Neutrophil (primary cell): ENCODE measurements at regions not wholly inside any gene's neighbourhood (a gene's known extent, or its start where the extent isn't known, plus 50 kb on each side); places are given as distances from the start of the nearest gene placed in this dataset.

Experiments used
- H3K27ac ChIP-seq: fragments of 200-600 bp; sonication (generic); 2 replicates; pipeline ENCODE4 v1.5.1; 2016; ENCODE audit warnings: mild to moderate bottlenecking, moderate library complexity
- H3K27me3 ChIP-seq: fragments of 200-600 bp; sonication (generic); 2 replicates; pipeline ENCODE4 v1.6.0; 2016; ENCODE audit warnings: mild to moderate bottlenecking
- H3K36me3 ChIP-seq: fragments of 200-600 bp; sonication (generic); 2 replicates; pipeline ENCODE4 v1.5.1; 2017
- H3K4me1 ChIP-seq, 2 experiments: fragments of 200-600 bp in 1 of 2; sonication (generic) in 1 of 2; 1 replicate in 1 of 2; 2 replicates in 1 of 2; pipeline versions ENCODE4 v1.5.1 to v1.6.1; 2013 to 2016; ENCODE audit warnings: low read depth in 1 of 2, low read length in 1 of 2, mild to moderate bottlenecking in 1 of 2, moderate library complexity in 1 of 2; ENCODE audit not compliant: control insufficient read depth in 1 of 2, insufficient read depth in 1 of 2
- H3K4me3 ChIP-seq, 2 experiments: fragments of 200-600 bp in 1 of 2; sonication (generic) in 1 of 2; 1 replicate in 1 of 2; 2 replicates in 1 of 2; pipeline ENCODE4 v1.5.1; 2013 to 2016; ENCODE audit warnings: low read depth in 1 of 2, low read length in 1 of 2, mild to moderate bottlenecking in 1 of 2, moderate library complexity in 1 of 2
- H3K9me3 ChIP-seq: fragments of 200-600 bp; sonication (generic); 2 replicates; pipeline ENCODE4 v1.5.1; 2016
- CTCF ChIP-seq: fragments of 200-600 bp; sonication (generic); IDR thresholded peaks from 2 replicates; pipeline ENCODE4 v1.5.1; 2016; ENCODE audit warnings: antibody characterized with exemption

- Histone ChIP-seq H3K4me1 (peaks cover 36 to 60% of the 10 kb centered on the region in 2 experiments), H3K27ac (no peak overlapping the region), H3K4me3 (no peak overlapping the region)
Observed at GRCh38 chr6:144345451-144345850, 60.3 kb downstream of the UTRN start.

DNA sequence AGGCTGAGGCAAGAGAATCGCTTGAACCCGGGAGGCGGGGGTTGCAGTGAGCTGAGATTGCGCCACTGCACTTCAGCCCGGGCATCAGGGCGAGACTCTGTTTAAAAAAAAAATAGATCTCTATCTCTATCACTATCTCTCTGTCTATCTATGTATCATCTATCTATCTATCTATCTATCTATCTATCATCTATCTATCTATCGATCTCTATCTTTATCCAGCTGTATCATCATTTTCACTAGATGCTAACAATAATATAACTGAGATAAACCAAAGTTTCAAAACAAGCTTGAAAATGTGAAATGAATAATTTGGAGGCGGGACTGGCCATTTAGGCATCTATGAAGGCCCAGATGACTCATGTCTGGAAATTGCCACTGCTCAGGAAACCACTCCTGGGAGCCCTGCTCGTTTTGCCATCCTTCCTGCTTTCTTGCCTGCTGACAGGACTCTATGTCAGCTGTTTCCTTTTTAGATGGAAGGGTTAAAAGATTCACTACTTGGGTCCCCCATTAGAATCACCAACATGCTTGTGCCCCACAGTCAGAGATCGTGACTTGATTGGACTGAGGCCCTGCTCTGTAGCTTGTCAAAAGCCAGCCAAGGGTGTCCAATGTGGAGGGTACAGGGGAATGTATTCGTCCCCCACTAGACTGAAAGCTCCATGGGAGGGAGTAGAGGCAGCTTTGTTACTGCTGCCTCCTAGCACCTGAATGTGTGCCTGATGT lies 61.7 kb downstream of the UTRN start:
- no peak overlapping the region for H3K27ac ChIP-seq
- no peaks in the 10 kb centered on the region for H3K9me3 ChIP-seq
- no peaks in the 10 kb centered on the region for H3K27me3 ChIP-seq
- no peaks in the 10 kb centered on the region for H3K36me3 ChIP-seq
- peaks cover 38 to 64% of the 10 kb centered on the region in 2 experiments for H3K4me1 ChIP-seq
- H3K4me3 ChIP-seq: no peak overlapping the region
- TF ChIP-seq CTCF: no peak

More at GRCh38 chr6:144345451-144345850, 60.3 kb downstream of the UTRN start:
- H3K27me3 ChIP-seq: no peaks in the 10 kb centered on the region
- H3K9me3 ChIP-seq: no peaks in the 10 kb centered on the region
- TF ChIP-seq CTCF: no peak
- no peaks in the 10 kb centered on the region for H3K36me3 ChIP-seq

DNA sequence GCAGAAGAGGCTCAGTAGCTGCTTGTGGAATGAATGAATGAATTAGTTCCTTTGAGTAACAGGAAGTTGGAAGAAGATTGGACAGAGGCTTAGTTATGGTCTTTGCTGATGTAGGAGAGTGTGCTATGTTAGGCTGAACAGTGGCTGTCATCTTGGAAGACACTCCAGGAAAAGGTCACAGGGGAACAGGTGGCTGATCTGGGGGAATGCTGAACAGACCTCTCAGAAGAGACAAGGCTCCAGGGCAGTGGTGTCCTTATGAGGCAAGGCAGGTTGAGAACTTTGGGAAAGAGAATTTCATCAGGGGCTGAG lies 62.3 kb downstream of the UTRN start:
- no peak overlapping the region for H3K4me3 ChIP-seq
- H3K27ac ChIP-seq: no peak overlapping the region
- no peaks in the 10 kb centered on the region for H3K9me3 ChIP-seq
- no peaks in the 10 kb centered on the region for H3K36me3 ChIP-seq
- peaks cover 43 to 64% of the 10 kb centered on the region in 2 experiments for H3K4me1 ChIP-seq
- H3K27me3 ChIP-seq: no peaks in the 10 kb centered on the region
- TF ChIP-seq CTCF: no peak

- H3K36me3 ChIP-seq: no peaks in the 10 kb centered on the region
- H3K9me3 ChIP-seq: no peaks in the 10 kb centered on the region
- H3K4me1 ChIP-seq: peaks cover 46 to 65% of the 10 kb centered on the region in 2 experiments
- no peak overlapping the region for H3K27ac ChIP-seq
- H3K4me3 ChIP-seq: no peak overlapping the region
- H3K27me3 ChIP-seq: no peaks in the 10 kb centered on the region
- TF ChIP-seq CTCF: no peak
Observed at GRCh38 chr6:144347933-144348332, 62.8 kb downstream of the UTRN start.

DNA sequence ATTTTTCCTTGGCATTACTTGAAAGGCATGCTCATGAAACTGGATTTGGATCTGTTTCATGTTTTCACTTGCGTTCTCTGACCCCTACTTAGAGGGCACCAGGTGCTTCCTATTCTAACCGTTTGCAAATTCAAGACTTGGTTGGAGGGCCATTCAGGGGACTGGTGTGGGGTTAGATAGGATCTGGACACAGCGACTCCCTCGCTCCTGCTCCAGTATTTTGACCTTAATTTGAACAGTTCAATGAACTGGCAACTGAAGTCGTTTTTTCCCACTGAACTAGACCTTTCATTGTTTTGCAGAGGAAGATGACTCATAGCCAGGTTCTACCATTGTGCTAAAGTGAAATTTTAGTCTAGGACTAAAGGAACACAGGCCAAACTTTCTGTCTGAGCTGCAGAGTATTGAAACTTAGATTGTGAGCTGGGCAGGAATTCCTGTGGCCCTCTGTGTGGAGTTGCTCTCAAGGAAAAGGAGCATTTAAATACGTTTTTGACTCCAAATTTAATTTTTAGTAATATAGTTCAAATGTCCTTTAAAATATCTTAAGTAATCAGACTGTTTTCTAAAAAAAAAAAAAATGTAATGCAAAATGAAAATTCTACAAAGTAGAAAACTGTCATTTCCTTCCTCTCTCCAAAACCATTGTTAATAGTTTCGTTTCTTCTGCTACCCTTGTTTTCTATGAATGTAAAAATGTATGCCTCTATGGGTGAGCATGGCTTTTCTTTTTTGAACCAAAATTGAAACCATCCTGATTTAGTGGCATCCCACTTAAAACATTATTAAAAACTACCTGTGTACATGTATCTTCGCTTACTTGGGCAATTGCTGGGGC lies 64.8 kb downstream of the UTRN start:
- TF ChIP-seq CTCF: no peak
- Histone ChIP-seq H3K4me3 (peak overlapping the region in 1 of 2 experiments; percentile 0), H3K27ac (peak overlapping the region; percentile 71), H3K36me3 (no peaks in the 10 kb centered on the region), H3K4me1 (peaks cover 37 to 57% of the 10 kb centered on the region in 2 experiments), H3K27me3 (no peaks in the 10 kb centered on the region), H3K9me3 (no peaks in the 10 kb centered on the region)
